A673 (cell line): ENCODE measurements at regions not wholly inside any gene's neighbourhood (a gene's known extent, or its start where the extent isn't known, plus 50 kb on each side); places are given as distances from the start of the nearest gene placed in this dataset.
"Not testable (repeated sequence)": the region's sequence is repeated elsewhere in the genome, so short reads cannot be mapped to it uniquely, and the experiment has no call there.

Experiments
- BruUV-seq: library from RNA; stranded (reverse); fragments of 400-500 nt; replicated peaks from 2 replicates; lab custom pipeline; 2021; lab: Mats Ljungman, UMichigan
- CTCF ChIA-PET: fragments of 300-600 bp; sonication (Branson Sonifier 250); formaldehyde crosslinking; loops from one replicate; lab custom pipeline; 2022; ENCODE audit warnings: antibody characterized with exemption; lab: Charles Lee
- POLR2A ChIA-PET: fragments of 300-600 bp; sonication (Branson Sonifier 250); formaldehyde crosslinking; loops from one replicate; lab custom pipeline; 2022; ENCODE audit warnings: antibody characterized with exemption; ENCODE audit not compliant: low non-redundant PET; lab: Charles Lee
- DNase-seq: peaks from one replicate; pipeline ENCODE4 v3.0.0-alpha.2; 2015; ENCODE audit warnings: low spot score
- H3K27ac ChIP-seq: fragments of 200-600 bp; sonication (generic); 2 replicates; pipeline ENCODE4 v1.5.1; 2016; ENCODE audit warnings: mixed run types, low read depth, mild to moderate bottlenecking, mixed read lengths, antibody characterized with exemption, low read length; ENCODE audit not compliant: poor library complexity, severe bottlenecking
- H3K27me3 ChIP-seq: fragments of 200-600 bp; sonication (generic); replicated peaks from 2 replicates; pipeline ENCODE4 v1.6.1; 2017; ENCODE audit warnings: mixed run types, low read depth, mild to moderate bottlenecking, mixed read lengths, antibody characterized with exemption, low read length; ENCODE audit not compliant: insufficient read depth, poor library complexity
- H3K36me3 ChIP-seq: fragments of 200-600 bp; sonication (generic); 2 replicates; pipeline ENCODE4 v1.6.1; 2016; ENCODE audit warnings: mixed run types, mild to moderate bottlenecking, mixed read lengths, antibody characterized with exemption, low read length; ENCODE audit not compliant: insufficient read depth, poor library complexity, severe bottlenecking
- H3K4me1 ChIP-seq: fragments of 200-600 bp; sonication (generic); 2 replicates; pipeline ENCODE4 v1.6.1; 2017; ENCODE audit warnings: mixed run types, mild to moderate bottlenecking, mixed read lengths, antibody characterized with exemption, low read length; ENCODE audit not compliant: insufficient read depth, poor library complexity, severe bottlenecking
- H3K4me3 ChIP-seq: fragments of 200-600 bp; sonication (generic); 2 replicates; pipeline ENCODE4 v1.5.1; 2016; ENCODE audit warnings: low read depth, mixed run types, mild to moderate bottlenecking, mixed read lengths, low read length; ENCODE audit not compliant: poor library complexity, severe bottlenecking
- H3K9me3 ChIP-seq: fragments of 200-600 bp; sonication (generic); 2 replicates; pipeline ENCODE4 v1.6.1; 2016; ENCODE audit warnings: mixed run types, low read depth, mild to moderate bottlenecking, mixed read lengths, antibody characterized with exemption, low read length; ENCODE audit not compliant: poor library complexity, severe bottlenecking
- CTCF ChIP-seq: fragments of 300-800, 200-600 bp; sonication (generic); conservative IDR thresholded peaks from 2 replicates; pipeline ENCODE4 v1.5.1; 2017; ENCODE audit warnings: low read depth, mild to moderate bottlenecking, antibody characterized with exemption, low read length, moderate library complexity, mixed read lengths
- EZH2 ChIP-seq: fragments of 200-600 bp; sonication (generic); IDR thresholded peaks from 2 replicates; pipeline ENCODE4 v1.6.1; 2017; ENCODE audit warnings: borderline replicate concordance, low read depth, mild to moderate bottlenecking, mixed read lengths, antibody characterized with exemption, low read length; ENCODE audit not compliant: poor library complexity, severe bottlenecking
- intact Hi-C: fragments of 100-400 bp; cut with micrococcal nuclease; formaldehyde crosslinking; loops from one replicate; pipeline ENCODE4 v1.10.0; 2022; ENCODE audit not compliant: unreplicated experiment

GRCh38 chr2:39919511-39920306 is 140.7 kb upstream of the THUMPD2 start:
- DNase-seq, result no peak
- ChIA-PET POLR2A (no interaction called here), CTCF (no interaction called here)
- Histone ChIP-seq H3K36me3 (no peaks in the 10 kb centered on the region), H3K4me1 (no peaks in the 10 kb centered on the region), H3K9me3 (no peaks in the 10 kb centered on the region), H3K4me3 (no peak overlapping the region), H3K27ac (no peak overlapping the region), H3K27me3 (peaks cover 37% of the 10 kb centered on the region)
- TF ChIP-seq CTCF (no peak), EZH2 (no peak)
- BruUV-seq, result no TSS peak
- intact Hi-C loops, result loop anchor here (10.0 kb wide), 2 partner anchors 1775 to 1865 kb away; no protein-coding TSS in a partner anchor

GRCh38 chr2:39918886-39919285 is 139.8 kb upstream of the THUMPD2 start:
- Histone ChIP-seq H3K4me3 (no peak overlapping the region), H3K27ac (no peak overlapping the region), H3K9me3 (no peaks in the 10 kb centered on the region), H3K36me3 (no peaks in the 10 kb centered on the region), H3K27me3 (peaks cover 34% of the 10 kb centered on the region), H3K4me1 (no peaks in the 10 kb centered on the region)
- CTCF ChIA-PET, result no interaction called here
- POLR2A ChIA-PET, result no interaction called here
- no TSS peak for BruUV-seq
- no peak for TF ChIP-seq CTCF
- no peak for TF ChIP-seq EZH2
- DNase-seq, result no peak
- intact Hi-C loops, result loop anchor here (10.0 kb wide), 2 partner anchors 1776 to 1866 kb away; no protein-coding TSS in a partner anchor

GRCh38 chr2:39917371-39917770 is 138.3 kb upstream of the THUMPD2 start:
- DNase-seq, BruUV-seq, H3K36me3 ChIP-seq, H3K9me3 ChIP-seq, H3K4me1 ChIP-seq, H3K27ac ChIP-seq, POLR2A ChIA-PET, CTCF ChIA-PET, H3K4me3 ChIP-seq: not testable (repeated sequence)
- intact Hi-C loops, result loop anchor here (10.0 kb wide), 2 partner anchors 1777 to 1867 kb away; no protein-coding TSS in a partner anchor
- H3K27me3 ChIP-seq, result peaks cover 40% of the 10 kb centered on the region

GRCh38 chr2:39914949-39915348 is 135.9 kb upstream of the THUMPD2 start:
- DNase-seq, result no peak
- intact Hi-C loops, result loop anchor here (5.0 to 10.0 kb wide), 3 partner anchors 1487 to 1870 kb away; no protein-coding TSS in a partner anchor
- no TSS peak for BruUV-seq
- Histone ChIP-seq H3K27me3 (peaks cover 59% of the 10 kb centered on the region), H3K36me3 (no peaks in the 10 kb centered on the region), H3K27ac (no peak overlapping the region), H3K4me1 (no peaks in the 10 kb centered on the region), H3K9me3 (no peaks in the 10 kb centered on the region), H3K4me3 (no peak overlapping the region)
- ChIA-PET CTCF (no interaction called here), POLR2A (interaction anchor here (0.7 kb wide), 1 partner anchor 119 kb away, joined by 6 read pairs; no protein-coding TSS in a partner anchor)
- TF ChIP-seq CTCF (no peak), EZH2 (no peak)
